Ascending aorta (tissue), 2 donors: ENCODE measurements at regions not wholly inside any gene's neighbourhood (a gene's known extent, or its start where the extent isn't known, plus 50 kb on each side); places are given as distances from the start of the nearest gene placed in this dataset.
"Not testable (repeated sequence)": the region's sequence is repeated elsewhere in the genome, so short reads cannot be mapped to it uniquely, and the experiment has no call there.

Experiments
- DNase-seq, 2 donors: peaks; one replicate each; pipeline ENCODE4 v3.0.0-alpha.2; 2019; ENCODE audit warnings: low spot score in 2 of 2
- H3K27ac ChIP-seq, 2 donors: fragments of 200-600 bp; sonication (generic); one replicate each; pipeline ENCODE4 v1.5.1; 2016 to 2017; ENCODE audit warnings: mild to moderate bottlenecking in 1 of 2
- H3K27me3 ChIP-seq: fragments of 200-600 bp; sonication (generic); one replicate; pipeline ENCODE4 v1.5.1; 2017
- H3K36me3 ChIP-seq, 2 donors: fragments of 200-600 bp; sonication (generic); one replicate each; pipeline ENCODE4 v1.5.1; 2016
- H3K4me1 ChIP-seq, 2 donors: fragments of 200-600 bp; sonication (generic); one replicate each; pipeline ENCODE4 v1.5.1; 2016 to 2017; ENCODE audit warnings: mild to moderate bottlenecking in 1 of 2
- H3K4me3 ChIP-seq, 2 donors: fragments of 200-600 bp; sonication (generic); one replicate each; pipeline ENCODE4 v1.5.1; 2016 to 2017; ENCODE audit warnings: mild to moderate bottlenecking in 1 of 2
- H3K9me3 ChIP-seq, 2 donors: fragments of 200-600 bp; sonication (generic); one replicate each; pipeline ENCODE4 v1.5.1; 2016
- intact Hi-C: fragments of 100-400 bp; cut with DNase I; formaldehyde crosslinking; loops from one replicate; pipeline ENCODE4 v1.15.1; 2023
- TF ChIP-seq, protein P1 (sequence below), 3 experiments: fragments of 200-600 bp in 2 of 3; fragments of 450-650 bp in 1 of 3; sonication (generic) in 2 of 3; IDR thresholded peaks; one replicate each; pipeline ENCODE4 v1.5.1; 2016 to 2019; ENCODE audit warnings: antibody characterized with exemption in 3 of 3, mild to moderate bottlenecking in 1 of 3, moderate library complexity in 1 of 3

DNA sequence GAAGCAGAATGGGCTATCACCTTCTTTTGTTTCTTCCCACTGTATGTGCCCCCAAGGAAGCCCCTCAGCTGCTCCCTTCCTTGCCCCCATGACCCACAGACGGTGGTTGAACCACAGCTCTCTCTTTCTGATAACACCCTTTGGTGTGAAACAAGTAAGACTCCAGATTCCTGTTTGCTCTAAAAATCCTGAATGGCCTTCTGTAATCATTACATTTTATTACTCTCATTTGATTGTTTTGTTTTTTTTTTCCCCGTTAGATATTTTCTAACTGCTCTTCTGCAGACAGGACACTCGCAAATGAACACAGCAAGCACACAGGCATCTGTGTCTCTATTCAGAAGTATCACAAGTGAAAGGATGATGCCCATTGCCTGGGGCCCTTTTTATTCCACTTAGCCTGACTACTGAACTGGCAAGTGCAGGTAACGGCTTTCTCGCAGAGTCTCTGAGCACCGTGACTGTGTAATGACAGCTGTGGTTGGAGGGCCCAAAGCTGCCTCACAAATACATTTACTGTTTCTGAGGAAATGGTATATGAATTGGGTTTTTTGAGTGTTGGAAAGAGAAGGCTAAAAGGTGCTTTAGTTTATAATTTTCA lies 59.3 kb downstream of the OXGR1 start:
- Histone ChIP-seq H3K36me3 (no peaks in the 10 kb centered on the region), H3K27me3 (no peaks in the 10 kb centered on the region), H3K9me3 (no peaks in the 10 kb centered on the region), H3K4me3 (no peak overlapping the region), H3K27ac (no peak overlapping the region), H3K4me1 (no peaks in the 10 kb centered on the region)
- DNase-seq = no peak
- TF ChIP-seq, protein P1, sequence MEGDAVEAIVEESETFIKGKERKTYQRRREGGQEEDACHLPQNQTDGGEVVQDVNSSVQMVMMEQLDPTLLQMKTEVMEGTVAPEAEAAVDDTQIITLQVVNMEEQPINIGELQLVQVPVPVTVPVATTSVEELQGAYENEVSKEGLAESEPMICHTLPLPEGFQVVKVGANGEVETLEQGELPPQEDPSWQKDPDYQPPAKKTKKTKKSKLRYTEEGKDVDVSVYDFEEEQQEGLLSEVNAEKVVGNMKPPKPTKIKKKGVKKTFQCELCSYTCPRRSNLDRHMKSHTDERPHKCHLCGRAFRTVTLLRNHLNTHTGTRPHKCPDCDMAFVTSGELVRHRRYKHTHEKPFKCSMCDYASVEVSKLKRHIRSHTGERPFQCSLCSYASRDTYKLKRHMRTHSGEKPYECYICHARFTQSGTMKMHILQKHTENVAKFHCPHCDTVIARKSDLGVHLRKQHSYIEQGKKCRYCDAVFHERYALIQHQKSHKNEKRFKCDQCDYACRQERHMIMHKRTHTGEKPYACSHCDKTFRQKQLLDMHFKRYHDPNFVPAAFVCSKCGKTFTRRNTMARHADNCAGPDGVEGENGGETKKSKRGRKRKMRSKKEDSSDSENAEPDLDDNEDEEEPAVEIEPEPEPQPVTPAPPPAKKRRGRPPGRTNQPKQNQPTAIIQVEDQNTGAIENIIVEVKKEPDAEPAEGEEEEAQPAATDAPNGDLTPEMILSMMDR (IDR thresholded peaks at IDR 0.05) = no peak
- intact Hi-C loops = no loop called here

DNA sequence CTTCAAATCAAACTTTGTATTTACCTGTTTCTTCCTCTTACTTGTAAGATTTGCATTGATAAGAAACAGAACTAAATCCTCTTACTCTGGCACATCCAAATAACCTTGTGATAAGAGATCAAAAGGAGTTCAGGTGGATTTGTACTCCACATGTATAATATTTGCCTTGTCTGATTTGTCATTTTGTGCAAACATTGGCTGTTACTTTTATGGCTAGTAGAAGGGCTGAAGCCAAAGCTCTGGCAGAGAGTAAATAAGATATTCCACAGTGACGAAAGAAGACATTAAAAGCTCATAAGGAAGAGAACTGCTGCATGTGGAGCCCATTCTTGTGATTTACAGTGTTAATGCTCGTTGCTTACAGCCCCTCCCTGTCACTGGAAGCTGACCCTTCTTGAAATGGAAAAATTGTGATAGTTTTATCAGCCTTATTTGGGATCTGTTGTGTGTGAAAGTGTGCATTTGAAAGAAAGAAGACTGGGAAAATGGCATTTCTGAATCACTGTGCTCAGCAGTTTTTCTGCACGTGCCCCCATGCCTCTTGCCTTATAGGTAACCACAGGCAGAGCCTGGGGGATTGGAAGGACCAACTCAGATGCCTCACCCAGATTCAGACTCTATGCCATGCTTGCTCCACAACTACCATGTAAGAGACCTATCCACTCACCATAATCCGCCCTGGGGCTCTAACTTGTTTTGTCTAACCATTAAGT lies 68.2 kb downstream of the OXGR1 start:
- Histone ChIP-seq H3K27me3 (no peaks in the 10 kb centered on the region), H3K27ac (no peak overlapping the region), H3K36me3 (no peaks in the 10 kb centered on the region), H3K9me3 (peaks cover 0 to 2% of the 10 kb centered on the region in 2 donors), H3K4me3 (no peak overlapping the region), H3K4me1 (no peaks in the 10 kb centered on the region)
- TF ChIP-seq, protein P1 (IDR thresholded peaks at IDR 0.05) = no peak
- intact Hi-C loops = no loop called here
- no peak for DNase-seq

- intact Hi-C loops = no loop called here
- TF ChIP-seq, protein P1 (IDR thresholded peaks at IDR 0.05) = no peak
- DNase-seq = no peak
Measured at GRCh38 chr13:96925477-96925876, 68.8 kb downstream of the OXGR1 start.

DNA sequence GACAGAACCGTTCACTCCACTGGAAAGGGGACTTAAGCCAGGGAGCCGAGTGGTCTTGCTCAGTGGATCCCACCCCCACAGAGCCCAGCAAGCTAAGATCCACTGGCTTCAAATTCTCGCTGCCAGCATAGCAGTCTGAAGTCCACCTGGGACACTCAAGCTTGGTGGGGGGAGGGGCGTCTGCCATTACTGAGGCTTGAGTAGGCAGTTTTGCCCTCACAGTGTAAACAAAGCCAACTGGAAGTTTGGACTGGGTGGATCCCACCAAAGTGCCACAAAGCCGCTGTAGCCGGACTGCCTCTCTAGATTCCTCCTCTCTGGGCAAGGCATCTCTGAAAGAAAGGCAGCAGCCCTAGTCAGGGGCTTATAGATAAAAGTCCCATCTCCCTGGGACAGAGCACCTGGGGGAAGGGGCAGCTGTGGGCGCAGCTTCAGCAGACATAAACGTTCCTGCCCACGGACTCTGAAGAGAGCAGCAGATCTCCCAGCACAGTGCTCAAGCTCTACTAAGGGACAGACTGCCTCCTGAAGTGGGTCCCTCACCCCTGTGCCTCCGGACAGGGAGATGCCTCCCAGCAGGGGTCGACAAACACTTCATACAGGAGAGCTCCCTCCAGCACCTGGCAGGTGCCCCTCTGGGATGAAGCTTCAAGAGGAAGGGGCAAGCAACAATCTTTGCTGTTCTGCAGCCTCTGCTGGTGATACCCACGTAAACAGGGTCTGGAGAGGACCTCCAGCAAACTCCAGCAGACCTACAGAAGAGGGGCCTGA lies 75.2 kb downstream of the OXGR1 start:
- DNase-seq, H3K9me3 ChIP-seq, H3K27me3 ChIP-seq, H3K27ac ChIP-seq, H3K4me3 ChIP-seq, H3K4me1 ChIP-seq, H3K36me3 ChIP-seq, intact Hi-C loops: not testable (repeated sequence)

More at GRCh38 chr13:96925477-96925876, 68.8 kb downstream of the OXGR1 start:
- H3K4me1 ChIP-seq = no peaks in the 10 kb centered on the region
- peaks cover 0 to 2% of the 10 kb centered on the region in 2 donors for H3K9me3 ChIP-seq
- no peak overlapping the region for H3K27ac ChIP-seq
- H3K27me3 ChIP-seq = no peaks in the 10 kb centered on the region
- no peak overlapping the region for H3K4me3 ChIP-seq
- H3K36me3 ChIP-seq = no peaks in the 10 kb centered on the region

DNA sequence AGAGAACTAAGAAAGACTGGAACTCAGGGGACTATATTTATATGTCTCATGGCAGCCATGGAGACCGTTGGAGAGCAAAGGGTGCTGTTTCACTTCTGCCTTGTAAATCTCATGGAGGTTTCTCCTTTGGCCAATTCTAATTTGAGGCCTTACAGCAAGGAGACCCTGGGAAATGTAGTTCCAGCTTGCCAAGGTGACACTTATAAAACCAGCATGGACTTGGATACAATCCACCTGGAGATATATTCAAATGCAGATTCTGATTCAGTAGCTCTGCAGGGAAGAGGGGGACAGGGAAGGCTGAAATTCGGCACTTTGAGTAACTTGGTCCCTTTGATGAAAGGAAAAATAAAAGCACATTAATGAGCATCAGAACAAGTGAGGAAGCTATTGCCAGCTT lies 90.0 kb downstream of the OXGR1 start:
- intact Hi-C loops = no loop called here
- TF ChIP-seq, protein P1 (IDR thresholded peaks at IDR 0.05) = no peak
- H3K9me3 ChIP-seq = no peaks in the 10 kb centered on the region
- H3K27ac ChIP-seq = no peak overlapping the region
- no peaks in the 10 kb centered on the region for H3K4me1 ChIP-seq
- DNase-seq = no peak
- peaks cover 3% of the 10 kb centered on the region for H3K27me3 ChIP-seq
- H3K4me3 ChIP-seq = no peak overlapping the region
- no peaks in the 10 kb centered on the region for H3K36me3 ChIP-seq

DNA sequence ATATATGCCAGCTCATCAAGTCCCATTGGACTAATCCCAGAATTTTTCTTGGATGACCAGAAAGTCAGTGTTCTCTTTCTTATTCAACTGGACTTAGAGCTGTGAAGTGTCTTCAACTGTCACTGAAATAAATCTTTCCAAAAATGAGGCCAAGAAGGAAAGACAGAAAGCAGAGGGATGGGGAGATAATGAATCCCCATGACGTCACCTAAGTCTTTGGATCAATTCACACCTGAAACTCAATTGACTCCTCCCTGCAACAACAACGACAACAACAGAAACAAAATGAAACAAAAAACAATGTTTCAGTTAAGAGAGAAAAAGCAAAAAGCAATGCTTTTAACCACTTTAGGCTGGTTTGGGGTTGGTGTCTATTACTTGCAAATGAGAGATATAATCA lies 91.2 kb downstream of the OXGR1 start:
- H3K36me3 ChIP-seq = no peaks in the 10 kb centered on the region
- intact Hi-C loops = no loop called here
- TF ChIP-seq, protein P1 (IDR thresholded peaks at IDR 0.05) = no peak

More for the DNA sequence above, 91.2 kb downstream of the OXGR1 start:
- H3K4me3 ChIP-seq = no peak overlapping the region
- H3K9me3 ChIP-seq = no peaks in the 10 kb centered on the region
- no peak overlapping the region for H3K27ac ChIP-seq
- H3K4me1 ChIP-seq = no peaks in the 10 kb centered on the region
- H3K27me3 ChIP-seq = peaks cover 3% of the 10 kb centered on the region
- DNase-seq = no peak
